GM15510 (cell line): ENCODE measurements at regions not wholly inside any gene's neighbourhood (a gene's known extent, or its start where the extent isn't known, plus 50 kb on each side); places are given as distances from the start of the nearest gene placed in this dataset.

Source experiments
- POLR2A ChIP-seq: IDR thresholded peaks from 3 replicates; pipeline ENCODE4 v1.6.1; 2011; ENCODE audit warnings: borderline replicate concordance; ENCODE audit not compliant: insufficient read length; ENCODE audit errors: extremely low read depth

- TF ChIP-seq POLR2A: no peak
Observed at GRCh38 chr14:53550776-53551175, 397.7 kb upstream of the DDHD1 start.

GRCh38 chr14:53549956-53550355, 396.8 kb upstream of the DDHD1 start:
- TF ChIP-seq POLR2A: no peak

DNA sequence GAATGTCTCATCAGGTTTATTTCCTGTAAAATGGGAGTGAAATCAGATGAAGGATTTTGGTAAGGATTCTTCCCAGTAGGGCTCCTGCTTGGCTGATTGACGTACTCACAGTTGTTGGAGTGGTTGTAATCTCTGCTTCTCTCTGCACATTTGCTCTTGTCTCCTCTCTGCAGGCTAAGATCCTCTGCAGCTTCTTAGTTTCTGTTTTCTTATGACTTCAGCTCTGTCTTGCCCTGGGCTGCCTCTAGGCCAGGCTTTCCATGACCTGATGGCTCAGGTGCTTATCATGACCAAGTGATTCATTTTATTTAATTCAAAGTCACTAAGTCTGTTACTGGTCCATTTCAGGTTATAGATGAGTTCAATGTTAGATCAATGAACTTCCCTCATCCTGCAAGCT, 394.5 kb upstream of the DDHD1 start:
- no peak for TF ChIP-seq POLR2A

DNA sequence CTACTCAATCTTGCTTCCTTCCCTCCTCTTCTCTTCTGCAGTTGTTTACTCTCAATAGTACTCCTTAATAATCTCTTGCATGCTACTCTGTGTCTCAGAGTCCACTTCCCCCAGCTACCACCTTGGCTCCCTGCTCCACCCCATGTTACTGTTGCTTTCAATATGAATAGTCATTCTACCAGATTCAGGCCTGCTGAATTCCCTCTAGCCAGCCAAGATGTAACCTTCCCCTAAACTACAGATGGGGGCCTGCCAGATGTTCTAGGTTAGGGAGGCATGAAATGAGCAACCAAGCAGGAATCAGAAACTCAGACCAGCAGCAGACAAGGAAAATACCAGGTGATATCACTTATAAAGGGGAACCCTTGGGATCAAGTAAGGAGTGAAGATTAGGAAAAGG, 392.1 kb upstream of the DDHD1 start:
- no peak for TF ChIP-seq POLR2A

DNA sequence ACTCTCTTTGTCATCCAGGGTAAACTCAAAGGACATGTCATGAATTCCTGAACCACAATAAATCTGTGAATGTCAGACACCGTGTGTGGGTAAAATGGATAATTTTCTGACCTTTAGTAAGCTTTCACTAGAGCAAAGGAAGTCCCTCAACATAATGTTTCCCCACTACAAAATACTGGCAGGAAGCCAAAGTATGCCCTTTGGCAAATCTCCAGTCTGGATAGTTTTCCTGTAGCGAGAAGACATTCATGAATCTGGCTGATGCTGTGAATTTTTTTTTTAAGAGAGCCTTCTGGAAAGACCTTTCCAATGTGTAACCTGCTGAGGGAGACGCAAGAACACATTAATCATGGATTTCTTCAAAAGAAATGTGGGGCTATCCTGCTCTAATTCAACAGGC, 389.6 kb upstream of the DDHD1 start:
- no peak for TF ChIP-seq POLR2A

DNA sequence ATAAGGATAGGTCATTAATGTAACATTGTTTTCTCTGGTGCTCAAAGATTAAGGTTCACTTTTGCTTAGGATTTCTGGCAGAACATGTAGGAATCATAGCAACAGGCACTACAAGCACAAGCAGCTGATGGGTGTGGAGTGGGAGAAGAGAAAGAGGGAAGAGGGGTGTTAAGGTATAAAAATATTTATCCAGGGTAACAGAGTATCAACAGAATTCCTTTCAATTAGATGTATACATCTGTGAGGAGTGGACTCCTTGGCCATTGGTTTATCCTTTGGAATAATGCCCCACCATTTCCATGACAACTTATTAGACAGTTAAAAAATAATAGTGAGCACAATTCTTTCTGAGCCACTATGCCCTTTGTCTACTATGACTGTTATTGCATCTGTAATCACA, 388.3 kb upstream of the DDHD1 start:
- no peak for TF ChIP-seq POLR2A

DNA sequence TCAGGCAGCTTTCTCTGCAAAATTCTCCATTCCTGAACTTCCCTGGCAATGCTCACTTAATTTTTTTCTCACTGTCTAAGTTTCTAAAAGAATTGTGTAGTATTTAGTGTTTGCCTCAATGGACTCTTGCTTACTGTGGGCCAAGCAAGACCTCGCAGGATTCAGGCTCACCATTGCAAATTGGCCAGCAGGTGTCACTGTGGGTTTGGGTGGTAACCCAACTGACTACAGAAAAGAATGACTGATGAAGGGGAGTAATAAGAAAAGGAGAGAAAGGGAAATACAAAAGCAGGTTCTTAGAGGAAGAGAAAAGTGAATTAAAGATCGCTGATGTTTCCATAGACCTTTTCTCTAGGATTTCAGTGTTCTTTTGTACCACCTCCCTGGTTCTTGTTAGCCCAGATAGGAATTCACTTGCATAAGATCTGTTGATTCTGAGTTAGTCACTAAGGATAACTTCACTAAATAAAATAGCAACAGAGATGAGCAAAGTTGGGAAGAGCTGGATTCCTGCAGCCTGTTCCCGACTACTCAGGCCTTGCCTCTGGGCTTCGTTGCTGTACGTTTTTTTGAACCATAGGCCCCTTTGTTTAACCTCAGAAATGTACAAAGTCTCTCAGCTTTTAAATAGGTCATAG, 386.5 kb upstream of the DDHD1 start:
- TF ChIP-seq POLR2A: no peak

DNA sequence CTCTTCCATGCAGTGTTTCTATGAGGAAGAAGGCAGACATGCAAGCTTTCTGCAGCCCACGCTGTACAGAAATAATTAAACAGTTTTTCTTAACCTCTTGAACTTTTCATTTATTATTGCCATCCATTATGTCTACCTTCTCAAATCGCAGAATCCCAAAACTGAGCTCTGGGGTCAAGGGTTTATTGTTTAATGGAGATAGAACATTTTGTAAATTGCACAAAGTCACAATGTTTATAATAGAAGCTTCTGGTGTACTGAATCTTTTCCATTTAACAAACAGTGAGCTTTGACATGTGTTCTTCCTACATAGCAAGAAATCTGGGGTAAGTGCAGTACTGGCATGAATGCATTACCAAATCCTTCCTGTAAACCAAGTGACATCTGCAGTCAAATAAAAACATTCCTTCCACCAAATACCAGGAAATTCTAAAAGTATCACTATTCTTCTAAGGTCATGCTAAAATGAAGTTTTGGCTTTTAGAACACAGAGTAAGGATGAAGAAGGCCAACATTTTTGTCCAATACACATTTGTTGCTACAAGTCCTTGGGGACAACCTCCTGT, 385.3 kb upstream of the DDHD1 start:
- no peak for TF ChIP-seq POLR2A

DNA sequence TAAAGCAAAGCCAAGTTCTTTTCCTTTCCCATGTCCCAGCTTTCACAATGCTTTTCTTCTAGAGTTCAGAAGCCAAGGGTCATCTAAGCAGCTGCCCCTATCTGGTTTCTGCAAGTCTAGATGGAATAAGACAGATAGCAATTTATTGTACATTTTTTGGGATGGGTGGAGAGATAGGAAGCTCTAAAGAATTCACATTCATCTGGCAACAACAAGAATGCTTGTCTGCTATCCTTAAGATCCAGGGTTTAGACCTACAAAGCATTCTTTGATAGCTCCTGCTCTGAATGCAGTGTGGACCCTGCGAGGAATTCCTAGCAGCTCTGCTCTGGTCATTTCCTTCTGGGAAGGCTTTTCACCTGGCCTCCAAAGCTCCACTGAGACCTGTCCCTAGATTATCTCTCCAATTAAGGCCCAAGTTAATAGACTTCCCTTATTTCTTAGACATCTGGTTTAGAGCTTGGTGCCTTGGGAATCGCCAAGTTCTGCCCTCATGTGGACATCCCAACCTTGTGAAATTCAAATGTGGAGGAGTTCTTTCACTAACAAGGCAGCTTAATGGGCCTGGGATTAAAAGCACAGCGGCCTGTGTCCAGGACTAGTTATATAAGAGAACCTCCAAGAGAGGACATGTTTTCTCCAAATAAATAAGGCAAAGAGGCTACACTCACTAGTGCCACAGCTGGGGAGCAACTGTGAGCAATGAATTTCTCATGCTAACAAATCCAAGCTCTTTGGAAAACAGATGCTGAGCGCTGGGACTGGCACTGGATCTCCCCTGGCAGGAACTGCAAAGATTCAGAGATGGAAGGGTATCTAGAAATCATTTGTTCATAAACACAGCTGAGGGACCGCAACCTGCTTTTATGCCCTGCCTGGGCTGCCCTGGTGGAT, 384.5 kb upstream of the DDHD1 start:
- TF ChIP-seq POLR2A: no peak

DNA sequence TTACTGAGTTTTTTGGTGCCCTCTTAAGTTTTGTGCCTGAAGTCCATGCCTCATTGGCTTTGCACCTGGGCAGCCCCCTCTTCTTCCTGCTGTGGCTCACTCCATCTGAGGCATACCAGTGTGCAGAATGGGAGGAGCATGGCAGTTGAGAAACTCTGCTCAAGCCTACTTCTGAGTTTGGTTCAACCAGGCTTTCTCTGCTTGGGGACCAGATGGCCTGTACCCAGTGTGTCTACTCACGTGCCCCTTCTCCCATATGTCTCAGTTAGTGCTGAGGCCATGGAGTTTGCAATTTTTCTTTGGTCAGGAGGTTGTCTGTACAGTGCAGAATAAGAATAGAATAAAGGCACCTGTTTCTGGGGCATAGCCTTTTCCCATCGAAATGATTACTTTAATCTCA, 383.3 kb upstream of the DDHD1 start:
- TF ChIP-seq POLR2A: no peak

DNA sequence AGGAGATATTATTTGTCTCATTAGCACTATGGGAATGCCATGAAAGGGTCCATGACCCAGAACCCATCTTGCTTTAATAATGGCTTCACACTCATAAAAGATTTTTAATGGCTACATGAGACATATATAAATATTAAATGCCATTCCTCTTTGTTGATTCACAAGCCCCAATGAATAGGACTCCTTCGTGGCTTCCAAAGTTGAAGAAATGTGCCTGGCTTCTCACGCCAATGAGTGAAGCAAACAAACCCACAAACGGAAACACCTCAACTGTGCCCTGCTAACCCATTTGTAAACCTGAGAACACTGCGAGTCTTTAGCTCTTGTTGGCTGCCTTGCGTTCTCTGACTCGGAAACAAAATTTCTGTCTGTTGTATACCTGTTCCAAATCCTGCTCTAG, 381.7 kb upstream of the DDHD1 start:
- TF ChIP-seq POLR2A: no peak

GRCh38 chr14:53533384-53533970, 380.4 kb upstream of the DDHD1 start:
- no peak for TF ChIP-seq POLR2A

DNA sequence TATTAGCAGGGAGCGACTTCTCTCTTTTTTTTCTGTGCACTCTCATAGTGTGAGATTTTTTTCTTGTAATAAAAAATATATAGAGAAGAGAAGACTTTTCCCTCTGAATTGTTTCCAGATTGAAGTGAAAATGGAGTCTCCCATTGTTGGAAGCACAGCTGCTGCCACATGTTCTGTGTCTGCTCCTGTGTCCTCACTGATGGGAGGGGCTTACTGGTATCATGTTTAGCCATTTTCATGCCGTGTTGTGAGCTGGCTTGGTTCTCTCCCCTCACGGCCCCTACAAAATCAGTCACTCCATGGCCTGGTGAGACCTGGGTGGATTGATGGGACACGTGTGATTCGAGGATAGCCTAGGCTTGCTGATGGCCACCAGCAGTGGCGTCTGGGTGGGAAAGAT, 379.7 kb upstream of the DDHD1 start:
- no peak for TF ChIP-seq POLR2A

GRCh38 chr14:53531730-53532129, 378.6 kb upstream of the DDHD1 start:
- TF ChIP-seq POLR2A: no peak

DNA sequence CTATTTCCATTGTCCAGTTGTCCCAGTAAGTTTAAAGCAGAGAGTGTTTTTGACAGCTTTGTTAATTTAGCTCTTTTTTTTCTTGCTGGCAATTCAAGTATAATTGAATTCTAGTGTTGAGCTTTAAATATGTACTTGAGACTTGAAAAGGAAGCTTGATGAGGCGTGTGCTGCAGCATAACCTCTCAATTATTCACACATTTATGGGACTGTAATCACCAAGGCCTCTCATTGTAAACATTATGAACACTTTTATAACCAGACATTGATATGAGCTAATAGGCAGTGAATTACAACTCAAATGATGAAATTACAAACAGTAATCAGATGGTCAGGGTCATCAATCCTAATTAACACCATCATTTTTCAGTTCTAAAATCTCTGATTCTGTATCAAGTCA, 378.0 kb upstream of the DDHD1 start:
- no peak for TF ChIP-seq POLR2A
